ENCODE measurements at regions not wholly inside any gene's neighbourhood (a gene's known extent, or its start where the extent isn't known, plus 50 kb on each side); places are given as distances from the start of the nearest gene placed in this dataset.

DNA sequence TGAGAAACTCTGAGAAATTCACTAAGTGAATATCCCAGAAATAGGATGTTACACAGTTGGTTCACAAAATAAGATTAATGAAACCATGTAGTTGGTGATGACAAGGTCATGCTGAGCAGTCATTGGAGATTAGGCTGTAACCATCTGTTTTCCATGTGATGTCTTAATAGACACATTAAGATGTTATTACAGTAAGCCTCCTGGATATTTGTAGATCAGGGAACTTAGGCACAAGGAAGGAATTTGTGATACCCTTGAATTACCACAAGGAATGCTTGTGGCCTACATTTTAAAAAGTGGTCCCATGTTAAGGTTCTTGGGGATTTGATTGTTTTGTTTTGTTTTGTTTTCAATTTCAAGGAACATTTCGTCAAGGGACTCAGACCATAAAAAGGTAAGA, 185.6 kb upstream of the BANK1 start:
- no peak for TF ChIP-seq POLR2A (IDR thresholded peaks at IDR 0.05)
- TF ChIP-seq, protein P1, sequence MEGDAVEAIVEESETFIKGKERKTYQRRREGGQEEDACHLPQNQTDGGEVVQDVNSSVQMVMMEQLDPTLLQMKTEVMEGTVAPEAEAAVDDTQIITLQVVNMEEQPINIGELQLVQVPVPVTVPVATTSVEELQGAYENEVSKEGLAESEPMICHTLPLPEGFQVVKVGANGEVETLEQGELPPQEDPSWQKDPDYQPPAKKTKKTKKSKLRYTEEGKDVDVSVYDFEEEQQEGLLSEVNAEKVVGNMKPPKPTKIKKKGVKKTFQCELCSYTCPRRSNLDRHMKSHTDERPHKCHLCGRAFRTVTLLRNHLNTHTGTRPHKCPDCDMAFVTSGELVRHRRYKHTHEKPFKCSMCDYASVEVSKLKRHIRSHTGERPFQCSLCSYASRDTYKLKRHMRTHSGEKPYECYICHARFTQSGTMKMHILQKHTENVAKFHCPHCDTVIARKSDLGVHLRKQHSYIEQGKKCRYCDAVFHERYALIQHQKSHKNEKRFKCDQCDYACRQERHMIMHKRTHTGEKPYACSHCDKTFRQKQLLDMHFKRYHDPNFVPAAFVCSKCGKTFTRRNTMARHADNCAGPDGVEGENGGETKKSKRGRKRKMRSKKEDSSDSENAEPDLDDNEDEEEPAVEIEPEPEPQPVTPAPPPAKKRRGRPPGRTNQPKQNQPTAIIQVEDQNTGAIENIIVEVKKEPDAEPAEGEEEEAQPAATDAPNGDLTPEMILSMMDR (IDR thresholded peaks at IDR 0.05): no peak

All from vagina (tissue), 2 donors.